ENCODE measurements at regions not wholly inside any gene's neighbourhood (a gene's known extent, or its start where the extent isn't known, plus 50 kb on each side); places are given as distances from the start of the nearest gene placed in this dataset.
A peak's percentile ranks its signal among the peaks of the same experiment; 100 is the strongest.

GRCh38 chr18:45350404-45351156 lies 264.7 kb upstream of the SLC14A2 start:
- no peak for DNase-seq

DNA sequence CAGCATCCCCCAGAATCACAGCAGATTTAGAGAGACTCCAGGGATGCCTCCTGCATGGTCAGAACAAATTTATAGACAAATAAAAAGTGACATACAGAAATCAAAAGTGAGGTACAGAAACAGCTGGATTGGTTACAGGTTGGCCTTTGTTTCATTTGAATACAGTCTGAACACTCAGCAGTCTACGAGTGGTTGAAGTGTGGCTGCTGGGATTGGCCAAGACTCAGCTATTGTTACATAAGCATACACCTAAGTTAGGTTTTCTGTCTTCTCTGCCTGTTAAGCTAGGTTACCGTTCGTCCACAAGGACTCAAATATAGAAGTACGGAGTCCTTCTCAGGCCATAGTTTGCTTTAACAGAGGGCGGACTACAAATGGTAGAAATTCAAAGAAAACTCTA lies 262.4 kb upstream of the SLC14A2 start:
- DNase-seq, result no peak

- no peak for DNase-seq
Observed at GRCh38 chr18:45353530-45353929, 261.7 kb upstream of the SLC14A2 start.

GRCh38 chr18:45355944-45356520 lies 259.2 kb upstream of the SLC14A2 start:
- DNase-seq, result no peak

- DNase-seq, result no peak
Observed at GRCh38 chr18:45357686-45358470, 257.4 kb upstream of the SLC14A2 start.

DNA sequence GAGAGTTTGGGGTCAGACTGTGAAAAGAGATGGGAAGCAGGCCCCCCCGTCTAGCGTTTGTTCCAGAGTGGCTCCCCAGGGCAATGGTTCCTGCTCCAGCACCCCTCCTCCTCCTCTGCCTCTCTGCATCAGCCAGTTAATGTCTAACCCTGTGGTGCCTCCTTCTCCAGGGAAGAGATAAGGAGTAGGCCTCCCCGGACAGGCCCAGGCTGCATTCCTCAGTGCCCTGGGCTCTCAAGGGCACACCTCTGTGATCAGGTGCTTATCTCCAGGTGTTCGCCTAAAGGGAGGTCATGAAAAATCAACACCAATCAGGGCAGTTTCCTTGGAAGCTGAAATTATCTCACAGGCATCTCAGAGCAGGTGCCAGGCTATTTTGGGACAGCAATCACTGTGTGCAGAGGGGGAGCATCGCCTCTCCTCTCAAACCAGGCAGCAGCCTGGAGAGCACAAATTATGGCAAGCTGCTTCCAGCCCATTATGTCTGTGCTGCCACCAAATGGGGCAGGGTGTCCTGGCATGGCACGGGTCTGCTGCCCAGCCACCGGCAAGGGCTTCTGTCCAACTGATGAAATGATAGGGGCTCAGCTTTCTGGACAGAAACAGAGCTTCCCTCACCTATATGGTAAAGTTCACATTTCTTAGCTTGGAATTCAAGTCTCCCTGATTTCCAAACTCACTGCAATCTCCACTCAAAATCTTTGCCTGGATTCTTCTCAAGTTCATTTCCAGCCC lies 255.8 kb upstream of the SLC14A2 start:
- peak; percentile 54 for DNase-seq

GRCh38 chr18:45361125-45361851 lies 254.0 kb upstream of the SLC14A2 start:
- DNase-seq, result peak; percentile 3

- DNase-seq, result no peak
Observed at GRCh38 chr18:45363196-45363595, 252.1 kb upstream of the SLC14A2 start.

- DNase-seq, result no peak
Observed at GRCh38 chr18:45365835-45366234, 249.4 kb upstream of the SLC14A2 start.

DNA sequence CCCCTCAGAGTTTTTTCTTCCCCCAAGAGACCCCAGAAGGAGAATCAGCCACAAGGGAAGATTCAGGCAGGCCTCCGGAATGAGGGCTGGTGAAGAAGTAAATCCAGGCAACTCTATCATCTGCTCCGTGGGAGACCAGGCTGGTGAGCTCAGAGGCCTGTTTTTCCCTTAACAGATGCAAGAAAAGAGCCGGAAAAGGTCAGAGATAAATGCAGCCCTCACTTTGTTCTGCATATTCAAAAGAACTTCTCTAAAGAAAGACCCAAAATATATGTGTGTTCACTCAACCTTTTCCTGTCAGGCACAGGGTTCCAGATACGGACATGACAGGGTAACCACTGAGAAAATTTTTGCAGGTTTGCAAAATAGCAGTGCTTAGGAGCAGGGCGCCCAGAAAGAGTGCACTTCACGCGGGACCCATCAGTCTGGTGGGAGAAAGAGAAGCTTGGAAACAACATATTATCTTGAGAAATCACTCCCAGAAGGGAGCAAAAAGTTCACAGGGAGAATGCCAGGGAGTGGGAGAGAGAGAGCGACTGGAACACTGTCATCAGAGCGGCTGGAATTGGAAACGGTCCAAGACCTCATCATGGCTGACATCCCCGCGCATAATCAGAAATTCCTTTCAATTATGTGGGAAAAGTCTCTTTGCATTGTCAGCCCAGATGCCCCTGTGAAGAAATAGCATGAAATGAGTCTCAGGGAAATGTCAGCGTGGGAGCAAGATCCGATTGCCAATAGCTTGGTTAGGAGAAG lies 244.8 kb upstream of the SLC14A2 start:
- DNase-seq, result no peak

GRCh38 chr18:45373286-45373880 lies 241.9 kb upstream of the SLC14A2 start:
- DNase-seq, result no peak

DNA sequence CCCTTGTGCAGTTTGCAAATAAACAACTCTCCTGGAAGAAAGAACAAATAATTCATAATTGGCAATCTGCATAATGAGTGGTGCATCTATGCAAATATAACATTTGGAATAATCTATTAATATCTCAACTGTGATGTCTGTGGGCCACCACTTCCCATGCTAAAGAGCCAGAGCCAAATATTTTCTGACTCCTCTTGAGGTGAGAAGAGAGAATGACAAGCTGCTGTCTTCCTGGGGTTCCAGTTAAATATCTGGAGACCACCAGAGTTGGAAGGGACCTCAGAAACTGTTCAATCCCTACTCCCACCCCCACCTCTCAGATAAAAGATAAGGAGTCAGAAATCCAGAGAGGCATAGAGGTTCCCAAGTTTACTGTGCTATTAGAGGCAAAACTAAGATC lies 241.0 kb upstream of the SLC14A2 start:
- no peak for DNase-seq

DNA sequence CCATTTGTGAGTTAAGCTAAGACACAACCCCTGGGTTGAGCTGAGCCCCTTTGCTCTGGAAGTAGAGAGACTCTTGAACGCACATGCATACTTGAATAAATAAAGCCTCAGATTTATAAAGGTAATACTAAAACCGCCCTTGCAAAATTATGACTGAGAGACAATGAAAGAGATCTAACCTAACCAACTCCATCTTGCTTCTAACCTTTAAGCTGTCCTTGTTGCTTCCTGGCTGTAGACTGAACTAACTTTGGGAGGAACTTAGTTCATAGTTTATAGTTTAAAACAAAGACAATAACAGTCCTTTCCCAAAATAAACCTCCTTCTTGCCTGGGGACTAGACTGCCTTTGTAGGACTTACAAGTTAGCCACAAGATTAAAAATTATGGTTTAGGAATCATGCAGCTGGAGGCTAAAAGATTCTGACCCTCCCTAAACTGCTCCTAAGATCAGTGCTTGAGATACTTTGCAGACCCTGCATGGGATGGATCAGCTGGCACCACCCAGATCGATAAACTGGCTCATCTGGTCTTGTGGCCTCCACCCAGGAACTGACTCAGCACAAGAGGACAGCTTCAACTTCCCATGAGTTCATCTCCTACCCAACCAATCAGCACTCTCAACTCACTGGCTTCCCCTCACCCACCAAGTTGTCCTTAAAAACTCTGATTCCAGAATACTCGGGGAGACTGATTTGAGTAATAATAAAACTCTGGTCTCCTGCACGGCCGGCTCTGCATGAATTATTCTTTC lies 240.2 kb upstream of the SLC14A2 start:
- no peak for DNase-seq

GRCh38 chr18:45376193-45376592 lies 239.1 kb upstream of the SLC14A2 start:
- DNase-seq, result no peak

DNA sequence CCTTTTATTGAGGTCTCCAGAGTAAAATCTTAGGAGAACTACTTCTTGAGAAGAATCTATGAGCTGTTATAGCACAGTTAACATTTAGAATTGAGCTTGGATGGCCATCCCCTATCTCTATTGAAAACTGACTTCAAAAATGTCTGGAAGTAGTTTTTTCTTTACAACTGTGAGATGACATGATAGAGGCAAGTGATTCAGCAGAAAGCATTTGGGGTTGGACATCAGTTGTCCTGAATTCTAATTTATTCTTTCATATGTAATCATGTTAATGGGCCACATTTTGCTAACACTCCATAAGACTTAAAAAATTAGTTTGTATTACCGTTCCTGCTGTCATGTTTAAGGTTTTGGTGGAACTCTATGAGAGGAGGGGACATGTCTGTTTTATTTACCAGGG lies 237.0 kb upstream of the SLC14A2 start:
- no peak for DNase-seq

- no peak for DNase-seq
Observed at GRCh38 chr18:45378933-45379332, 236.3 kb upstream of the SLC14A2 start.

DNA sequence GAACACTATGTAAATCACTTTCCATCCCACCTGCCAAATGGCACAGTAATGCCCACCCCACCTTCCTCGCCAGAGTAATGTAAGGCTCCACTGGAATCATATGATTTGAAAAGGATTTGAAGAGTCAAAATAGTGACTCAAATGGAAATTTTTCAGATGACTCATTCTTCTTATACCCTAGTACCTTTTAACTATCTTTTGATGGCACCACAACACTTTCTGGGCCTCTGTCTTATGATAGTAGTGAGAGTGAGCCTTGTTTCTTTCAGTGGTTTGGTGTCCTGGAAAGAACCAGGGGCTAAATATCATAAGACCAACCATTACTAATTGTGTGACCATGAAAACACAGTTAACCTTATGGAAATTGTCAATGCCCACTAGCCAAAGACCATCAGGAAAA lies 235.4 kb upstream of the SLC14A2 start:
- DNase-seq, result no peak

DNA sequence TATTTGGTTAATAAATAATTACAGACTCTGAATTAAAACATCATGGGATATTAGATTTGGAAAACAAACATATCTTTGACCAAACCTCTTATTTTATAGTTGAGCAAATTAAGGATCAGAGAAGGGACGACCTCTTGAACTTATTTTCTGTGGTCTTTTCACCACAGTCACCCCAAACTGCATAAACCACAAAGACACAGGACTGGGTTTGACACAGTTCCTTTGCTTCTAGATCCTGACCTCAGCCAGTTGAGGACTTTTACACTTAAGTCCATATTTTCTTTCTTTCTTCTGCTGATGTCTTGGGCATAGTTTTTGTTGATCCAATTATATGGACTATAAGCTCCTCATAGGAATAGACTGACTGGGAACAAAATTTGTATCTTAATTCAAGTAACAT lies 234.0 kb upstream of the SLC14A2 start:
- DNase-seq, result no peak

- no peak for DNase-seq
Observed at GRCh38 chr18:45383228-45383627, 232.0 kb upstream of the SLC14A2 start.

DNA sequence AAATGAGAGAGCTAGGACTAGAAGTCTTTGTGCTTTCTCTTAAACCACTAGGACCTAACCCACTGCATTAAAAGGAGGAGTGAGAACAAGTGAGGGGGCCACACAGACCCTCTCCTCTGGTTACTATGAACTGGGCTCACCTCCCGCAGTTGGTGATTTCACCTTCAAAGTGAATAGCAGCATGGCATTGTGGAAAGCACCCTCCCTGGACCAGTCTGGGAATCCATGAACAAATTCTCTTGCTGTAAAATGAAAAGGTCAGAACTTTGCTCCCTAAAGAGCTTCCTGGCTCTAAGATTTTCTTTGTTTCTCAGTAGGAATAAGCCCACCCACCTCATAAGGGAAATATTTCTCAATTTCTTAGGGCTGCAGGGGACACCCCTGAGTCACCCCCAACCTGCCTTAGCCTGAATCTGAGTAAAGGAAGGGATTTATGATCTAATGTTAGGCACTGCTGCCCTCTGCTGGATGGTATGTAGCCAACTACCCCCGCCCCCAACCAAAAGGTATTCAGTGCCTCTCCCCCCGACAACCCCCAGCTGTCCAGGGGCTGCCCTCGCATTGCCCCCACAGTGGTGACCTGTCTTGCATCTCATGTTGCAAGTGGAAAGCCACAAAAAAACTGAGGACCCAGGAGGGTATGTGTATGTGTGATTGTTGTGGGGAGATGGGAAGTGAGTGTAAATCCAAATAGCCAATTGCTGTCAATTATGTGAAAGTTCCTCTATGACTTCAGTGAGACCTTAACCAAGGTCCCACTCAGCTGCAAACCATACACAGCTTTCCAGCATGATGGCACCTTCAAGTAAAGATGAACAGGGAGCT lies 230.9 kb upstream of the SLC14A2 start:
- peak; percentile 59 for DNase-seq

Measured in NCI-H2171 treated with DMSO at 0.1 percent for 48 hours (cell line).